Muscle of arm (tissue), 1 donor: ENCODE measurements at regions not wholly inside any gene's neighbourhood (a gene's known extent, or its start where the extent isn't known, plus 50 kb on each side); places are given as distances from the start of the nearest gene placed in this dataset.
"Not testable (repeated sequence)": the region's sequence is repeated elsewhere in the genome, so short reads cannot be mapped to it uniquely, and the experiment has no call there.

ENCODE experiments used
- DNase-seq: peaks from one replicate; pipeline ENCODE4 v3.0.0-alpha.2; 2013

- DNase-seq: no peak
Measured at GRCh38 chr14:30305346-30305745, 253.6 kb upstream of the G2E3 start.

GRCh38 chr14:30309405-30309804 lies 249.6 kb upstream of the G2E3 start:
- no peak for DNase-seq

GRCh38 chr14:30312214-30312613 lies 246.7 kb upstream of the G2E3 start:
- no peak for DNase-seq

GRCh38 chr14:30317729-30318128 lies 241.2 kb upstream of the G2E3 start:
- DNase-seq: no peak

- no peak for DNase-seq
Measured at GRCh38 chr14:30322819-30323218, 236.1 kb upstream of the G2E3 start.

GRCh38 chr14:30330033-30330432 lies 228.9 kb upstream of the G2E3 start:
- DNase-seq: no peak

- DNase-seq: no peak
Measured at GRCh38 chr14:30330445-30330844, 228.5 kb upstream of the G2E3 start.

- DNase-seq: no peak
Measured at GRCh38 chr14:30331030-30331429, 227.9 kb upstream of the G2E3 start.

- no peak for DNase-seq
Measured at GRCh38 chr14:30332374-30332773, 226.6 kb upstream of the G2E3 start.

- DNase-seq: no peak
Measured at GRCh38 chr14:30333934-30334333, 225.0 kb upstream of the G2E3 start.

- no peak for DNase-seq
Measured at GRCh38 chr14:30337456-30337855, 221.5 kb upstream of the G2E3 start.

GRCh38 chr14:30339311-30339901 lies 219.6 kb upstream of the G2E3 start:
- no peak for DNase-seq

GRCh38 chr14:30340495-30340894 lies 218.5 kb upstream of the G2E3 start:
- DNase-seq: peak; percentile 8

GRCh38 chr14:30345511-30345910 lies 213.4 kb upstream of the G2E3 start:
- no peak for DNase-seq

- no peak for DNase-seq
Measured at GRCh38 chr14:30348445-30348844, 210.5 kb upstream of the G2E3 start.

- DNase-seq: no peak
Measured at GRCh38 chr14:30349520-30349919, 209.4 kb upstream of the G2E3 start.

- no peak for DNase-seq
Measured at GRCh38 chr14:30354439-30354838, 204.5 kb upstream of the G2E3 start.

- no peak for DNase-seq
Measured at GRCh38 chr14:30355431-30355913, 203.5 kb upstream of the G2E3 start.

GRCh38 chr14:30356438-30357202 lies 202.3 kb upstream of the G2E3 start:
- DNase-seq: no peak

GRCh38 chr14:30357791-30358190 lies 201.2 kb upstream of the G2E3 start:
- DNase-seq: no peak

GRCh38 chr14:30362369-30363218 lies 196.4 kb upstream of the G2E3 start:
- DNase-seq: no peak

- not testable (repeated sequence) for DNase-seq
Measured at GRCh38 chr14:30363219-30363880, 195.6 kb upstream of the G2E3 start.
